HG02642 (cell line): ENCODE measurements at regions not wholly inside any gene's neighbourhood (a gene's known extent, or its start where the extent isn't known, plus 50 kb on each side); places are given as distances from the start of the nearest gene placed in this dataset.
"Not testable (repeated sequence)": the region's sequence is repeated elsewhere in the genome, so short reads cannot be mapped to it uniquely, and the experiment has no call there.

Source experiments
- ATAC-seq: cut with Tn5 transposase; IDR thresholded peaks from one replicate; pipeline ENCODE4 v1.9.1; 2021; ENCODE audit warnings: mild to moderate bottlenecking; ENCODE audit not compliant: unreplicated experiment, poor library complexity

GRCh38 chr5:174501461-174502069, 222.8 kb upstream of the MSX2 start:
- ATAC-seq = no peak

DNA sequence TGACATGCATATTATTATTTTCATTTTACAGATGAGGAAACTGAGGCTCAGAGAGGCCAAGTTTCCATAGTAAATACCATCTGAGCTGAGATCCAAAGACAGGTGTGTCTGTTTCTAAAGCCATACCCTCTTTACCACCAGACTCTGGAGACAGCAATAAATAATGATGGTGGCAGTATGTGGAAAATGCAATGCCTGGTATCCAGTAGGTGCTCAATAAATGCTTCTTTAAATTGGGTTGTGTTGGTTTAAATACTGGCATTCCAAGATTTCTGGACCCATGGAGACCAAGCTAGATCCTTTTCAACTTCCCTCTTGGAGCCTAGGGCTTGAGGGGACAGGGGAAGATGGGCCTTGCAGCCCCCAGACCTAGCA, 221.3 kb upstream of the MSX2 start:
- no peak for ATAC-seq

DNA sequence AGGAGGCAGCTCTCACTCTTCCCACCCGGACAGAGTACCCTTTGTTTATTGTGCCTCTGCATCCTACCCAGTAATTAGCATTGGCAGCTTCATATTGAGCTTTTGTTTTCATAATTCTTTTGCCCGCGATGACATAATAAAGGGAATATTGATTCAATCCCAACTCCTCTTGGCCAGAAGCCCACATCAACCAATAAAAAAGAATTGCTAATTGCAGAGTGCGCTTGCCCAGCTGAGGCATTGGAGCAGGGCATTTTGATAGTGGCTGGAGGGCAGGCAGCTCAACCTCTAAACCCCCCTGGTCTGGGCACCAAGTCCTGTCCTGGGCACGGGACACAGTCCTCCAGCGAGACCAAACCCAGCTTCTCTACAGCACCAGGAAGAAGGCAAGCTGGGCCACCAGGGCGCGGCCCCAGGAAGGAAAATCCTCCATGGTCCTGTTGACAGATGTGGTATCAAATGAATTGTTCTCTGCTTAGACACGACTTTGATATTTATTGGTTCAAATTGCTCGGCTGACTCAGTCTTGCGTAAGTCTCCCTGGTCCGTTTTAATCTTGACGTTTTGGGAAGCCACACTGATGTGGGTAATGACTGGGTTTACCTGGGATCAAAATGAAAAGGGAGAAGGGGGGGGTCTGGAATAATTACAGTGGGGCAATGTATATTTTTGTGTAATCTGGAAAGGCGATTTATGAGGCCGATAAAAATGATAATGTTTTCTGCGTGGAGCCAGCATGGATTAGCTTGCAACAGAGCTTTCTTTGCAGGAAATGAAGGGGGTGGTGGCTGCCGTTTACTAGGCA, 220.7 kb upstream of the MSX2 start:
- no peak for ATAC-seq

DNA sequence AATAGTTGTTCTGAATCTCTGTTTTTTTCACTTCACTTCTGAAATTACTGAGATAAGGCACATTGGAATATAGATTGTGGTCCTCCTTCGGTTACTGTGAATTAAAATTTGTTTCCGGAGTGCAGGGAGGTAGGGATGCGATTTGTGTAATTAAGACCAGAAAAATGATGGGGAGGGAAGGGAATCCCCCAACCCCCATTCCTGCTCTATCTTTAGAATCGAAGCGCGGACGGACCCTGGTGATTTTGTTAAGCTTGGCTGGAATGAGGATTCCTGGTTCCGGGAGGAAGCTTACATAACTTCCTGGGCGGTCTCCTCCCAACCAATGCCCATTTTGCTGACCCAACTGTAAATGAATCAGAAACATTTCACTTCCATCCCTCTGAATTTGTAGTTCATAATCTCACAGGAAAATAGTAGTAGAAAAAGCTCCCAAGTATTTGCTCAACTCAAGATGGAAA, 220.1 kb upstream of the MSX2 start:
- no peak for ATAC-seq

- no peak for ATAC-seq
These were observed 218.8 kb upstream of the MSX2 start for GRCh38 chr5:174505621-174506020.

DNA sequence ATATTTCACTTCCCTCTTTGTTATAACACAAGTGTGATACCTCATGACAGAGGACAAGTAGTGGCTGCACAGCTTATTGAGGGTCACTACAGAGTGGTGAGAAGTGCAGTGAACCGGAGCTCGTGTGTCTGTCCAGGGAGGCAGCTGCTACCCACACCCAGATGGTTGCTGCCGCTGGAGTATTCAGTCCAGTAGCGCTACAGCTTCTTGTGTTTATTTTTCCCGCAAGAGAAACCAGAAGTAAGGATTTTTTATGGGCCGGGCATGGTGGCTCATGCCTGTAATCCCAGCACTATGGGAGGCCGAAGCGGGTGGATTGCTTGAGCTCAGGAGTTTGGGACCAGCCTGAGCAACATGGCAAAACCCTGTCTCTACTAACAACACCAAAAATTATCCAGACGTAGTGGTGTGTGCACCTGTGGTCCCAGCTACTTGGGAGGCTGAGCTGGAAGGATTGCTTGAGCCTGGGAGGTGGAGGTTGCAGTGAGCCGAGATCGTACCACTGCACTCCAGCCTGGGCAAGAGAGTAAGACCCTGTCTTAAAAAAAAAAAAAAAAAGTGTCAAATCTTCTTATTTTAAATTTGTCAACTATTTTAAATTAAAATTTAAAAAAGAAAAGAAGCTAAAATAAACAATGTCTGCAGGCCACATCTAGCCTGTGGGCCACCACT, 213.5 kb upstream of the MSX2 start:
- not testable (repeated sequence) for ATAC-seq

- no peak for ATAC-seq
These were observed 212.6 kb upstream of the MSX2 start for GRCh38 chr5:174511714-174512253.

GRCh38 chr5:174514325-174514724, 210.1 kb upstream of the MSX2 start:
- ATAC-seq = no peak

DNA sequence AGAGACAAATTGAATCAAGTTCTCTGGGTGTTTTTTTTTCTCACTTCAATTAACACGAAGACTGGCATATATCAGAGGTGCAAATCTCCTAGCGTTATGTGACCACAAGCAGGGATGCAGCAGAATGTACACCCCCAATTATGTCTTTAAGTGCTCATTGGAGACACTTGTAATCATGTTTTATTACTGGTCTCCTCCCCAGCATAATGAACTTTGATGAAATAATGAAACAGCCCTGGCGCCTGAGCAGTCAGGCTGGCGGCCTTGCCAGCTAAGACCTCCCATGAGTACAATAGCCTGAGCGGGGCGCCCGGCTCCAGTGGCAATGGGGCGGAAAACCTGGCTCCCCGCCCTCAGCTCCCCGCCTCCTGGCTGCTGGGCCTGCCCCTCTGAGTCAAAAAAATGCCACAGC, 209.4 kb upstream of the MSX2 start:
- ATAC-seq = no peak

- no peak for ATAC-seq
These were observed 207.6 kb upstream of the MSX2 start for GRCh38 chr5:174516741-174517140.

DNA sequence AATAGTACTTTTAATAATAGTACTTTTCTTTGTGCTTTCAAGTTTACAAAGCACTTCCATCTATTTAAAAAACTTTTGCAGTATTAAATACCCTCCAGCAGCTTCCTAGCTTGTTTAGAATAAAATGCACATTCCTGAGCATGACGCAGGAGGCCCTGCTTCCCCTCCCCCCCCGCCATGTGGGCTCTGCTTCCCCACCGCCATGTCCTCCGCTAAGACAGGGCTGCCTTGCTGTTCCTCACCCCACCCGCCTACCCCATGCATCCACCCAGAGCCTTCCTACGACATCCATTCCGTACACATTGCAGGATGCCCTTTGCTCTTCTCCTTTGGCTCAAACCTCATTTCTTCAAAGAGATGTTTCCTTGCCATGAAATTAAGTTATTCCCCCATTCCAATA, 205.9 kb upstream of the MSX2 start:
- ATAC-seq = no peak

- ATAC-seq = no peak
These were observed 203.7 kb upstream of the MSX2 start for GRCh38 chr5:174520420-174521396.

GRCh38 chr5:174521449-174521848, 202.9 kb upstream of the MSX2 start:
- no peak for ATAC-seq

GRCh38 chr5:174522480-174523260, 201.7 kb upstream of the MSX2 start:
- no peak for ATAC-seq

DNA sequence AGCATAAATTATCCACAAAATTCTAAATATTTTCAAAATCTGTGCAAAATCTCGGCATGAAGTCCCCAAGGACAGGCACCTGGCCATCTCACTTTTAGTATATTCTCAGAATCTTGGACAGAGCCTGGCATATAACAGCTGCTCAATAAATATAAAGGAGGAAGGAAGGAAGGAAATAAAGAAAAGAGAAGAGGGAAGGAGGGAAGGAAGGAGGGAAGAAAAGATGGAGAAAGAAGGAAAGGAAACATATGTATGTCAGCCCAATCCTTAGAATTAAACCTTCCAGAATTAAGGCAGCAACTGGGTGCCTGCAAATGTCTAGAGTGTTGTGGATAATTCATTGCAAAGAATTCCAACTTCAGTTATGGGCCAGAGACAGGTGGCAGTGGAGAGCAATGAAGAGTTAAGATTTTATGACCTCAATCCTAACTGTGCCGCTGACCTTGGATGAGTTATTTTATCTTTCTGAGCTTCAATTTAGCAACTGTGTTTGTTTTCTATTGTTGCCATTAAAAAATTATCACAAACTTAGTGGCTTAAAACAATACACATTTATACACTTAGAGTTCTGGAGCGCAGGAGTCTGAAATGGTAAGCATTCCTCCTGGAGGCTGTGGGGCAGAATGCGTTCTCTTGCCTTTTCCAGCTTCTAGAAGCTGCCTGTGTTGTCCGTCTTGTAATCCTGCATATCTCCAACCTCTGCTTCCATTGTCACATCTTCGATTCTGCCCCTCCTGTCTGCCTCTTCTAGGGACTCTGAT, 200.9 kb upstream of the MSX2 start:
- no peak for ATAC-seq

- ATAC-seq = no peak
These were observed 200.0 kb upstream of the MSX2 start for GRCh38 chr5:174524351-174524750.

- no peak for ATAC-seq
These were observed 198.2 kb upstream of the MSX2 start for GRCh38 chr5:174526177-174526576.

DNA sequence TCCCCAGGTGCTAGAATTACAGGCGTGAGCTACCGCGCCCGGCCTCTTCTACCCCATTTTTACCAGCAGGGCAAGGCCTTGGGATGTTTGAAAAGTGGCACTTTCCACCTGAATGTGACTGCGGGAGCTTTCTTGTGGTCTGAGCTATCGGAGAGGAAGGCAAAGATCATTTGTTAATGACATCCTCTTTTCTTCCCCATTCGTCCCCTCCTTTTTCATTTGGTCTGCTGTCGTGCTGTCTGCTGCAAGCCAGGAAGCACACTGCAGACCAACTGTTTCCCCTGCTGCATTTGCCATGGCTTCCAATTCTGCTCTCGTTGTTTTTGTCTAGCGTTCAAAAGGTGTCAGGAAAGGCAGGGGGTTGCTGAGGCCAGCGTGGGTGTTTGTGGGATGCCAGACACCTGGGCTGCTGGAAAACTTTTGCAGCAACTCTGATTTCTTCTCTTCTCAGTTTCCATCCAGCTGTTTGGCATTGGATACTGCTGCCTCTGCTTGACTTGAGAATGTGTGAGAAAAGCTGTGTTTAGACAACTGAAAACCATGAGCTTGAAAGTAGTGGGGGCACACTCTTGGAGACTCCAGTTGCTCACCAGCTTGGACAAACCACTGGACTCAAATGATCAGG, 196.4 kb upstream of the MSX2 start:
- ATAC-seq = no peak
